Upper lobe of left lung (tissue), 6 donors: ENCODE measurements at regions not wholly inside any gene's neighbourhood (a gene's known extent, or its start where the extent isn't known, plus 50 kb on each side); places are given as distances from the start of the nearest gene placed in this dataset.

Experiments
- ATAC-seq, 2 donors: fragments of 200-7000 bp; cut with Tn5 transposase; one replicate each; pipeline ENCODE4 v1.9.1; 2022; ENCODE audit warnings: mild to moderate bottlenecking in 2 of 2, moderate library complexity in 2 of 2; ENCODE audit not compliant: low FRiP score in 2 of 2
- DNase-seq, 2 donors: peaks; one replicate each; pipeline ENCODE4 v3.0.0-alpha.2; 2019 to 2020
- H3K27ac ChIP-seq, 4 donors: fragments of 200-600 bp; sonication (generic); one replicate each; pipeline ENCODE4 v1.5.1; 2016 to 2019
- H3K27me3 ChIP-seq, 4 donors: fragments of 200-600 bp; sonication (generic); one replicate each; pipeline ENCODE4 v1.5.1; 2017 to 2019
- H3K36me3 ChIP-seq, 4 donors: fragments of 200-600 bp; sonication (generic); one replicate each; pipeline ENCODE4 v1.5.1; 2016 to 2019
- H3K4me1 ChIP-seq, 4 donors: fragments of 200-600 bp; sonication (generic); one replicate each; pipeline ENCODE4 v1.5.1; 2018 to 2019
- H3K4me3 ChIP-seq, 4 donors: fragments of 200-600 bp; sonication (generic); one replicate each; pipeline ENCODE4 v1.5.1; 2017 to 2019; ENCODE audit warnings: mild to moderate bottlenecking in 2 of 4, moderate library complexity in 1 of 4
- H3K9me3 ChIP-seq, 4 donors: fragments of 200-600 bp; sonication (generic); one replicate each; pipeline ENCODE4 v1.5.1; 2018 to 2019
- EP300 ChIP-seq, 4 donors: sonication (generic); formaldehyde crosslinking; IDR thresholded peaks; one replicate each; pipeline ENCODE4 v1.5.1; 2017; ENCODE audit warnings: antibody characterized with exemption in 4 of 4, control low read depth in 2 of 4
- POLR2A ChIP-seq, 4 donors: fragments of 450-650 bp; IDR thresholded peaks; one replicate each; pipeline ENCODE4 v1.5.1; 2016 to 2017; ENCODE audit warnings: antibody characterized with exemption in 4 of 4, mild to moderate bottlenecking in 2 of 4
- POLR2AphosphoS5 ChIP-seq, 2 donors: sonication (generic); formaldehyde crosslinking; IDR thresholded peaks; one replicate each; pipeline ENCODE4 v1.5.1; 2017; ENCODE audit warnings: antibody characterized with exemption in 2 of 2
- WGBS, 2 donors: methylation state at CpG; one replicate each; pipeline ENCODE4 v1.1.5; 2017 to 2018; 5-methylcytosine and 5-hydroxymethylcytosine counted together
- TF ChIP-seq, protein P1 (sequence below), 6 experiments: fragments of 450-650 bp in 4 of 6; fragments of 200-600 bp in 2 of 6; sonication (generic) in 2 of 6; IDR thresholded peaks; one replicate each; pipeline ENCODE4 v1.5.1; 2016 to 2019; ENCODE audit warnings: antibody characterized with exemption in 6 of 6
- donor health status: DM: no; HTN: no; CAD: no; lungs with moderate emphysema.
- donor health status: DM: no; HTN: yes; CAD: no; lungs with severe emphysema.

DNA sequence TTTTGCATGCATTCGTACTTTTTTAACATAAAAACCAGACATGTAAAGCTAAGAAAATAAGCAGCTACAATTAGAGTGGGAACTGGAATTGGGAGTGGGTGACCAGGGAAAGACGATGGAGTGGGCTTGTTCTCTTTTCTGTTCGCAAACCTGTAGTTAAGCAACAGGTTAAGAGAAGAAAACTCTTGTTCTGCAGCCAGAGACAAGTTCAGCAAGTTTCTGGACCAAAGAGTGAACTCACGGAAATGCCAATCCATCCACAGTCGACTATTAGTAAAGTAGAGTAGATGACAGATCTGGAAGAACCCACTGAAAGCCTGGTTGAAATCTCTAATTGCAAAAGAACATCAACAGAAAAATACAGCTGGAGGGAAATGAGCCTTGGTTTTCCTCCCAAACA is 197.8 kb downstream of the TFAP2A start:
- DNase-seq, result no peak
- Histone ChIP-seq H3K27me3 (no peaks in the 10 kb centered on the region), H3K4me3 (no peak overlapping the region), H3K36me3 (no peaks in the 10 kb centered on the region), H3K4me1 (no peaks in the 10 kb centered on the region), H3K27ac (no peak overlapping the region), H3K9me3 (no peaks in the 10 kb centered on the region)
- TF ChIP-seq EP300 (IDR thresholded peaks at IDR 0.05) (no peak), POLR2A (IDR thresholded peaks at IDR 0.05) (no peak), POLR2AphosphoS5 (IDR thresholded peaks at IDR 0.05) (no peak)
- TF ChIP-seq, protein P1, sequence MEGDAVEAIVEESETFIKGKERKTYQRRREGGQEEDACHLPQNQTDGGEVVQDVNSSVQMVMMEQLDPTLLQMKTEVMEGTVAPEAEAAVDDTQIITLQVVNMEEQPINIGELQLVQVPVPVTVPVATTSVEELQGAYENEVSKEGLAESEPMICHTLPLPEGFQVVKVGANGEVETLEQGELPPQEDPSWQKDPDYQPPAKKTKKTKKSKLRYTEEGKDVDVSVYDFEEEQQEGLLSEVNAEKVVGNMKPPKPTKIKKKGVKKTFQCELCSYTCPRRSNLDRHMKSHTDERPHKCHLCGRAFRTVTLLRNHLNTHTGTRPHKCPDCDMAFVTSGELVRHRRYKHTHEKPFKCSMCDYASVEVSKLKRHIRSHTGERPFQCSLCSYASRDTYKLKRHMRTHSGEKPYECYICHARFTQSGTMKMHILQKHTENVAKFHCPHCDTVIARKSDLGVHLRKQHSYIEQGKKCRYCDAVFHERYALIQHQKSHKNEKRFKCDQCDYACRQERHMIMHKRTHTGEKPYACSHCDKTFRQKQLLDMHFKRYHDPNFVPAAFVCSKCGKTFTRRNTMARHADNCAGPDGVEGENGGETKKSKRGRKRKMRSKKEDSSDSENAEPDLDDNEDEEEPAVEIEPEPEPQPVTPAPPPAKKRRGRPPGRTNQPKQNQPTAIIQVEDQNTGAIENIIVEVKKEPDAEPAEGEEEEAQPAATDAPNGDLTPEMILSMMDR (IDR thresholded peaks at IDR 0.05), result no peak
- no peak for ATAC-seq
- WGBS, 2 donors, result 56 to 60% methylated on average over 5 of the region's 5 CpGs

DNA sequence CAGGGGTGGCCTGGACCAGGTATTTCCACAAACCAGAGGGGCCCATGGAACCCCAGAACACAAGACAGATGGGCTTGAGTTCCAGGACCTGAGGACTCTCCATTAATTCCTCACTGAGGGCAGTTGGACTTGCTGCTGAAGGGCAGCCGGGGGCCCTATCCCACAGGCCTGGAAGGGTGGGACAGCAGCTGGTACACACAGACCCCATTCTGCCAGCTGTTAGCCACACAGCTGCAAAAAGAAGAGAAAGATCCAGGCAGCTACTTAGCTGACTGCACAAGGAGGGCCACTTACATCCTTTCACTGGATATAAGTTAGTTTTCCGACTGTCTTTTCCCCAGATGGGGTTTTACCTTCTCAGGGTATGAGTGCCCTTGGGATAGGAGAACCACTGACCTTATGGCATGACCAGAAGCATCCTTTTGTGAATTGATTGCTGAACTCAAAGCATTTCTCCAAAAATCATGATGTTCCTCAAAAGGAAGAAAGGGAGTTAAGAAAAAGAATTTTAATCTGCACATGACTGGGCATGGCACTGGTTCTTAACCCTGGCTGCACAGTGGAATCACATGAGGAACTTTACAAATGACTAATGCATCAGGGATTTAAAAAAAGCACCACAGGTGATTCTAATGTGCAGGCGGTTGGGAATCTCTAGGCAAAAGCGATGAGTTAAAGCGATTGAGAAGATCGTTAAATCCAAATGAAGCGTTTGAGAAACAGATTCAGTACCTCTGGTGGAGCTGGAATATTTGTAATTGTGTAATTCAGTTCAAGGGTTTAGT is 199.4 kb downstream of the TFAP2A start:
- no peaks in the 10 kb centered on the region for H3K4me1 ChIP-seq

DNA sequence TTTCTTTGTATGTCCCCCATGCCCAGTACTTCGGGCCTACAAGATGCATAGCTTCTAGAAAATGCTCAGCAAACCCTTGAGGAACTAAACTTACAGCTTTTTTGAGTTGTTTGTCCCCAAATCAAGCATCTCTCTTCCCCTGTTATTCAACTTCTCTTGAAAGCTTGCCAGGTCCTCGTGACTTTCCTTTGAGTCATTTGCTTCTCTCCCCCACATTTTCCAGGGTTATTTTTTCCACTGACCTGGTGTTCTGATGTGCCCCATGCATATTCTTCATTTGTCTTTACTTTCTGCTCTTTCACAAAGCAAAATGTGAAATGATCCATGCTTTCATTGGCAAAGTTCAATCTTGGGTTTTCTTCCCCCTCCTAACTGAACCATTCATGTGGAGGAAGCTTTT is 204.8 kb downstream of the TFAP2A start:
- Histone ChIP-seq H3K27ac (no peak overlapping the region), H3K27me3 (no peaks in the 10 kb centered on the region), H3K36me3 (no peaks in the 10 kb centered on the region), H3K4me3 (no peak overlapping the region), H3K9me3 (no peaks in the 10 kb centered on the region), H3K4me1 (no peaks in the 10 kb centered on the region)
- 33 to 35% methylated on average over 2 of the region's 2 CpGs for WGBS, 2 donors
- ATAC-seq (no peak), DNase-seq (no peak)
- TF ChIP-seq, protein P1 (IDR thresholded peaks at IDR 0.05), result no peak
- TF ChIP-seq POLR2A (IDR thresholded peaks at IDR 0.05) (no peak), EP300 (IDR thresholded peaks at IDR 0.05) (no peak), POLR2AphosphoS5 (IDR thresholded peaks at IDR 0.05) (no peak)

More for the DNA sequence above, 199.4 kb downstream of the TFAP2A start:
- Histone ChIP-seq H3K36me3 (no peaks in the 10 kb centered on the region), H3K27ac (no peak overlapping the region), H3K27me3 (no peaks in the 10 kb centered on the region), H3K9me3 (no peaks in the 10 kb centered on the region), H3K4me3 (no peak overlapping the region)
- ATAC-seq, result no peak
- TF ChIP-seq POLR2A (IDR thresholded peaks at IDR 0.05), result no peak
- TF ChIP-seq POLR2AphosphoS5 (IDR thresholded peaks at IDR 0.05), result no peak
- TF ChIP-seq EP300 (IDR thresholded peaks at IDR 0.05), result no peak
- TF ChIP-seq, protein P1 (IDR thresholded peaks at IDR 0.05), result no peak
- 94% methylated on average over 6 to 7 of the region's 7 CpGs for WGBS, 2 donors
- DNase-seq, result no peak

DNA sequence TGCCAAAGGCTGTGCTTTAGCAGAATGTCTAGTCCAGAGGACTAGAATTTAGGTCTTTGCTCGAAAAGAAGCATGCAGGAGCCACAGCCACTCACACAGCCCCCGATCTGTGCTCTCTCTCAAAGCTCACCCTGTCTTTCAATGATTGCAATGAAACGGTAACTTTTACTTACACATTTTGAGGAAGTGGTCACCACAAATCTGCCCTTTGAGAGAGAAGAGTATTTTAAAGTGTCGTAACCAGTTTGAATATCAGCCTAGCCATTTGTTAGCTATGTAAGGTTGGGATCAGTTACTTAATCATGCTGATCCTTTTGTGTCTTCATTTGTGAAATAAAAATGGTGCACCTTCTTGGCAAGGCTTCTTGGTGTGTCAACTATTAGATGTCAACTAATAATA is 209.0 kb downstream of the TFAP2A start:
- no peak for TF ChIP-seq EP300 (IDR thresholded peaks at IDR 0.05)
- TF ChIP-seq POLR2A (IDR thresholded peaks at IDR 0.05), result no peak
- H3K27me3 ChIP-seq, result no peaks in the 10 kb centered on the region
- no peak for ATAC-seq
- H3K36me3 ChIP-seq, result no peaks in the 10 kb centered on the region
- no peak overlapping the region for H3K4me3 ChIP-seq
- WGBS, 2 donors, result 38 to 61% methylated on average over 4 of the region's 4 CpGs
- no peak for DNase-seq
- H3K9me3 ChIP-seq, result no peaks in the 10 kb centered on the region
- H3K27ac ChIP-seq, result no peak overlapping the region
- no peaks in the 10 kb centered on the region for H3K4me1 ChIP-seq

DNA sequence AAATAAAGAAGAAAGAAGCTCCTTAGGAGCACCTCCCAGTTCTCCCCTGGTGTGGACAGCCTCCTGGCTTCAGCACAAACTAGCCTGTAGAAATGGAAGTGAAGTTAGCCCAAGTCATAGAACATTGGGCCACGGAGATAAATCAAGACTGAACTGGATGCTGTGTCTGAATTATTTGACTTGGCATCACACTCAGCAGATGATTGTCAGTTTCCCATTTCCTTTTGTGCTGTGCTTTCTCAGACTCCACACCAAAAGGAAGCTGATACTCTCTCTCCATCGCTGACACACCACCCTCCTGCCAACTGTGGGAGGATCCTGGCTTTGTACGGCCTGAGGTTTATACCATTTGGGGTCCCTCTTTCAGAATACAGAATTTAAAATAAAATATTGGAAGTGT is 209.8 kb downstream of the TFAP2A start:
- ATAC-seq (no peak), DNase-seq (no peak)
- TF ChIP-seq, protein P1 (IDR thresholded peaks at IDR 0.05), result no peak
- H3K27me3 ChIP-seq, result no peaks in the 10 kb centered on the region
- 34 to 40% methylated on average over 3 of the region's 3 CpGs for WGBS, 2 donors
- no peaks in the 10 kb centered on the region for H3K4me1 ChIP-seq
- H3K36me3 ChIP-seq, result no peaks in the 10 kb centered on the region
- H3K4me3 ChIP-seq, result no peak overlapping the region
- no peak overlapping the region for H3K27ac ChIP-seq
- no peaks in the 10 kb centered on the region for H3K9me3 ChIP-seq
